Stomach smooth muscle (tissue), 2 donors: ENCODE measurements at regions not wholly inside any gene's neighbourhood (a gene's known extent, or its start where the extent isn't known, plus 50 kb on each side); places are given as distances from the start of the nearest gene placed in this dataset.

Experiments
- H3K27ac ChIP-seq: one replicate; pipeline ENCODE4 v1.7.0; 2013; ENCODE audit warnings: mild to moderate bottlenecking, low read length, inconsistent platforms
- H3K27me3 ChIP-seq, 2 donors: one replicate each; pipeline ENCODE4 v1.7.0; 2013; ENCODE audit warnings: low read length in 2 of 2; ENCODE audit not compliant: insufficient read depth in 2 of 2, control insufficient read depth in 1 of 2
- H3K36me3 ChIP-seq, 2 donors: one replicate each; pipeline ENCODE4 v1.7.0; 2013; ENCODE audit warnings: low read length in 2 of 2; ENCODE audit not compliant: control insufficient read depth in 2 of 2, insufficient read depth in 2 of 2
- H3K4me1 ChIP-seq: one replicate; pipeline ENCODE4 v1.7.0; 2013; ENCODE audit warnings: low read length; ENCODE audit not compliant: control insufficient read depth, insufficient read depth
- H3K4me3 ChIP-seq, 2 donors: one replicate each; pipeline ENCODE4 v1.7.0; 2013; ENCODE audit warnings: low read length in 2 of 2
- H3K9ac ChIP-seq, 2 donors: one replicate each; pipeline ENCODE4 v1.7.0; 2013; ENCODE audit warnings: low read length in 2 of 2, mild to moderate bottlenecking in 1 of 2
- H3K9me3 ChIP-seq, 2 donors: one replicate each; pipeline ENCODE4 v1.7.0; 2013; ENCODE audit warnings: low read length in 2 of 2; ENCODE audit not compliant: control insufficient read depth in 2 of 2
- donor health status: healthy.
- donor health status: Pancreatic carcinoma.

DNA sequence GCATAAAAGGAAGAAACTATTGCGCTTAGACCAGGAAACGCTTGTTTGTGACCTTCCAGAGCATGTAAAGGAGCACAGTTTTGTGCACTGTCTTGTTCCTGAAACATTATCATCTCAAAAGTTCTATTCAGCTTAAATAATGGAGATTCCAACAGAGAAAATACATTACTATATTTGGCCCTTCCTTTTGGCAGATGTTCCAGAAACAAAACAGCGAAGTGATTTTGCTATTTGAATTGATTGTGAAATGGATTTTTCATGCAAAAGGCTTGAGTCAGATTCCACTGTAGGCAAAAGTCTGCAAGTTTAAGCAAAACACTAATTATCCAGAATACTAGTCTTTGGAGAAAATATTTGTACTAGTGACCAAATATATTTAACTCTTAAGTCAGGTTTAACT is 80.3 kb upstream of the PTBP2 start:
- Histone ChIP-seq H3K36me3 (no peaks in the 10 kb centered on the region), H3K4me3 (no peak overlapping the region), H3K9ac (no peak overlapping the region), H3K9me3 (no peaks in the 10 kb centered on the region), H3K4me1 (no peaks in the 10 kb centered on the region), H3K27me3 (no peaks in the 10 kb centered on the region), H3K27ac (no peak overlapping the region)

DNA sequence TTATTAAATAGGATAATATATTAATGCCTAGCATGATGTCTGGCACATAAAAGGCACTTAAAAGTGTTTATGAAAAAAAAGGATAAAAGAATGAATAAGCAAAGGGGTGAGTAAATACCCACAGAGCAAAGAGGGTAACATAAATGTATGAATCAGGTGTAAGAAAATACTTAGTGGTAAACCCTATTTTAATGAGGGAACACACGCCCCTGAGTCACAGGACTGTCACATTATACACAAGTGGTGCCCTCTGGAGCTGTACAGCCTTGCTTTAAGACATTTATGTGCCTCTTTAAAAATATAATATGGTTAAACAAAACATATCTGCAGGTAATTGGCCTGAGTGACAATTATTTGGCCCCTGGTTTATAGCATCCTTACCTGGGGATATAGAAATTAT is 78.1 kb upstream of the PTBP2 start:
- Histone ChIP-seq H3K27me3 (no peaks in the 10 kb centered on the region), H3K27ac (no peak overlapping the region), H3K36me3 (no peaks in the 10 kb centered on the region), H3K9me3 (no peaks in the 10 kb centered on the region), H3K9ac (no peak overlapping the region), H3K4me3 (no peak overlapping the region), H3K4me1 (no peaks in the 10 kb centered on the region)

DNA sequence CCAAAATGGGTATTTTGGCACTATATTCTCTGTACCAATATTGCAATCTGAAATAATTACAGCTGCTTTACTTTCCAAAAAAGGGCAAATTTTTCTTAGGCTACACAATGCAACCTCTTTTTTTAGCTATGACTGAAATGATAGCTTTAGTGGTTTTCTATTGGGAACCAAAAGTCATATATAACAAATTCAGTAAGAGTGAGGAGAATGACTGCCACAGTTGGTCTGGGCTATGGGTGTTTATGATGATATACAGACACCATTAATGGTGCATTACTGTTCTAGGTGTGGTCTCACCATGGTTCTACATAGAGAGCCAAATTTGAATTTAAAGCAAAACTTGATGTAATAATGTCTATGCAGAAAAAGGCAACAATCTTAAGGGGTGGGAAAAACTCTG is 72.3 kb upstream of the PTBP2 start:
- no peak overlapping the region for H3K4me3 ChIP-seq
- no peaks in the 10 kb centered on the region for H3K36me3 ChIP-seq
- H3K9ac ChIP-seq, result no peak overlapping the region
- H3K27me3 ChIP-seq, result no peaks in the 10 kb centered on the region
- H3K9me3 ChIP-seq, result no peaks in the 10 kb centered on the region
- no peak overlapping the region for H3K27ac ChIP-seq
- no peaks in the 10 kb centered on the region for H3K4me1 ChIP-seq

DNA sequence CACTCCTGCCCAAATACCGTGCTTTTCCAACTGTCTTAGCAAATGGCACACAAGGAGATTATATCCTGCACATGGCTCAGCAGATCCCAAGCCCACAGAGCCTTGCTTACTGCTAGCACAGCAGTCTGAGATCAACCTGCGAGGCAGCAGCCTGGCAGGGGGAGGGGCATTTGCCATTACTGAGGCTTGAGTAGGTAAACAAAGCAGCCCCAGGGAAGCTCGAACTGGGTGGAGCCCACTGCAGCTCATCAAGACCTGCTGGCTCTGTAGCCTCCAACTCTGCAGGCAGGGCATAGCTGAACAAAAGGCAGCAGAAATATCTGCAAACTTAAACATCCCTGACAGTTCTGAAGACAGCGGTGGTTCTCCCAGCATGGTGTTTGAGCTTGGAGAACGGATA is 70.1 kb upstream of the PTBP2 start:
- H3K4me3 ChIP-seq, result no peak overlapping the region
- no peak overlapping the region for H3K27ac ChIP-seq
- H3K27me3 ChIP-seq, result no peaks in the 10 kb centered on the region
- H3K4me1 ChIP-seq, result no peaks in the 10 kb centered on the region
- H3K9me3 ChIP-seq, result no peaks in the 10 kb centered on the region
- no peak overlapping the region for H3K9ac ChIP-seq
- H3K36me3 ChIP-seq, result no peaks in the 10 kb centered on the region

DNA sequence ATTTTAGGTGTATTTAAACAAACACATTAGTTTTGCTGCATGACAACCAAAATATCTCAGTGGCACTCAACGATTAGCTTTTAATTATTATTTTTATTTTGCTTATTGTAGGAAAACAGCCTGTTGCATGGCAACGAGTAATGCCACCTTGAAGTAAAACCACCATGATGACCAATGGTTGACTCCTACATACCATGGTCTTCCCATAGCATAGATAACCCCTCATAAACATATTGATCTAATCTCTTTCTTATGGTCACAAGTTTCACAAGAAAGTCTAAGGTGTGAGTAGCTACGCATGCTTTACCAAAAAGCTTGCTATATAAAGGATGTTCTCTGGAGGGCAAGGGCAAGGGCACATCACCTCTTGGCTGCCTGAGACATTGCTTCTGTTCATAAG is 61.5 kb upstream of the PTBP2 start:
- Histone ChIP-seq H3K9me3 (peaks cover 0 to 4% of the 10 kb centered on the region in 2 donors), H3K4me1 (no peaks in the 10 kb centered on the region), H3K9ac (no peak overlapping the region)

DNA sequence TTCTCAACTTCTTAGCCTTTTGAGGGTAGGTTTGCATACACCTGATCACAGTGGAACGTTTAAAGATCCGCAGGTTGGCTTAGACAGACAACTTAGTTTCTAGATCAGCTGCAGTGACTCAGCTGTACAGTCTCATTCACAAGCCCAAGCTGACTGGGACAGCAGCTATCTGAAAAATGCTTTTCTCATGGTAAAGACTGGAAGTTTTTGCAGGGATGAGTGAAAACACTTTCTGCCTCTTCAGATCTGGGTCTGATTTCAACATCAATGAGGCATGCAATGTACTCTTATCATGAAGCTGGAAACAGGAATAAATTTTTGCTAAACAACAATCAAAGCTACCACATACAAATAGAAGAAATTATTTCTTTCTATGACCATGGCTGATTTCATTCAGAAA is 61.1 kb upstream of the PTBP2 start:
- no peaks in the 10 kb centered on the region for H3K27me3 ChIP-seq
- H3K27ac ChIP-seq, result no peak overlapping the region
- no peaks in the 10 kb centered on the region for H3K36me3 ChIP-seq
- peaks cover 0 to 4% of the 10 kb centered on the region in 2 donors for H3K9me3 ChIP-seq
- H3K9ac ChIP-seq, result no peak overlapping the region
- H3K4me1 ChIP-seq, result no peaks in the 10 kb centered on the region
- no peak overlapping the region for H3K4me3 ChIP-seq

More for the DNA sequence above, 61.5 kb upstream of the PTBP2 start:
- Histone ChIP-seq H3K4me3 (no peak overlapping the region), H3K27me3 (no peaks in the 10 kb centered on the region), H3K27ac (no peak overlapping the region), H3K36me3 (no peaks in the 10 kb centered on the region)
